ENCODE measurements at regions not wholly inside any gene's neighbourhood (a gene's known extent, or its start where the extent isn't known, plus 50 kb on each side); places are given as distances from the start of the nearest gene placed in this dataset.
"Not testable (repeated sequence)": the region's sequence is repeated elsewhere in the genome, so short reads cannot be mapped to it uniquely, and the experiment has no call there.

DNA sequence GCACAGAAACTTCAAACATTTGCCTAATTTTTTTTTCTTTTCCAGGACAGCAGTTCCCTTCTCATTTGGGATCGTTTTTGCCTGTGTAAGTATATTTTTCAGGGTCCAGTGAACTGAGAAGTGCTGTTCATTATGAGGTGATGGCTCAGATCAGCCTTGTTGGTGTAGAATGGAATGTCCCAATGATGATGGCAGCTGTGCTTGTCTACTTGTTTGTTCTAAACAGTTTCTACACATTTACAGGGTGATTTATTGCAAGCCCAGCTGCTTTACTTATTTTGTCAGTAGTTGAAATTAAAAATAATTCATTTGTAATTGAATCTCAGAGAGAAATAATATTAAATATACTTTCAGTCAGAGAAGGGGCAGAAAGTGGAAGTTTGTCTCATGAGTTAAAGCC, 337.6 kb upstream of the SEMA6A start:
- DNase-seq: no peak

GRCh38 chr5:116911074-116911473, 336.5 kb upstream of the SEMA6A start:
- DNase-seq: no peak

GRCh38 chr5:116908537-116908936, 333.9 kb upstream of the SEMA6A start:
- DNase-seq: no peak

DNA sequence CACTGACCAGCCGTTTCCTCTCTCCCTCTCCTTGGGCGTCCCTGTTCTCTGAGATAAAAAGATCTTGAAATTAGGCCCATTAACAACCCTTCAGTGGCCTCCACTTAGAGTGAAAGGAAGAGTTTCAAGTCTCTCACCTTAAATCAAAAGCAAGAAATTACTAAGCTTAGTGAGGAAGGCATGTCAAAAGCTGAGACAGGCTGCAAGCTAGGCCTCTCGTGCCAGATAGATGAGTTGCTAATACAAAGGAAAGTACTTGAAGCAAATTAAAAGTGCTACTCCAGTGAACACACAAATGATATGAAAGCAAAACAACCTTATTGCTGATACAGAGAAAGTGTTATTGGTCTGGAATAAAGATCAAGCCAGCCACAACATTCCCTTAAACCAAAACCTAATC, 331.3 kb upstream of the SEMA6A start:
- DNase-seq: no peak

- DNase-seq: no peak
Observed at GRCh38 chr5:116900793-116901192, 326.2 kb upstream of the SEMA6A start.

DNA sequence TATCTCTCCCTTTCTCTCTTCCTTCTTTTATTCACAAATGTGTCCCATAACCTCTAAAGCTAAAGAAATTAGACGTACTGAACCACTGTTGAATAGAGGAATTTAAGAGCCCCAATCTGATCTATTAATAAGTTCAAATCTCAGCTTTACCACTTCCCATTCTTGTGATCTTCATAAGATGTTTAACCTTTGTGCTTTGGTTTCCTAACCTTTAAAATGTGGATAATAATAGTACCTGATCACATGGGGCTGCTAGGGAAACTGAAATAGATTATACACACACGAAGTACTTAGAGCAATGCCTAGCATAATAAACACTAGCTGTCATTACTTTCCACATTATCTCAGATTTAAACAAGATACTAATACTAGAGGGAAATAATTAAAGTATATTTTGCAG, 324.3 kb upstream of the SEMA6A start:
- no peak for DNase-seq

DNA sequence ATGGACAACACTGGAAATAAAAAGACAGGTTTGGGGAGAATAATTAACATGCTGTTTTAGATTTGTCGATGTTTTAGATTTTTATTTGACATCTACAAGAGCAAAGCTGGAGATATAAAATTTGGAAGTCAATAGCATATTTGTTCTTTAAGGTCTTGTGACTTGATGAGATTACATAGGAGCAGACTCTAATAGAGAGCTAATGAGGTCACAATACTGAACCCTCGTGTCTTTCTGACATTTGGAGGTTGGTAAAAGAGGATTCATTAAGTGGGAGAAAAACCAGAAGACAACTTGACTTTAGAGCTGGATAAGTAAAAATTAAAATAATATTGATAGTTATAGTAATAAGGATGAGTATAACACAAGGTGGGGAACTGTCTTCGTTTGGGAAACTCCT, 322.7 kb upstream of the SEMA6A start:
- no peak for DNase-seq

DNA sequence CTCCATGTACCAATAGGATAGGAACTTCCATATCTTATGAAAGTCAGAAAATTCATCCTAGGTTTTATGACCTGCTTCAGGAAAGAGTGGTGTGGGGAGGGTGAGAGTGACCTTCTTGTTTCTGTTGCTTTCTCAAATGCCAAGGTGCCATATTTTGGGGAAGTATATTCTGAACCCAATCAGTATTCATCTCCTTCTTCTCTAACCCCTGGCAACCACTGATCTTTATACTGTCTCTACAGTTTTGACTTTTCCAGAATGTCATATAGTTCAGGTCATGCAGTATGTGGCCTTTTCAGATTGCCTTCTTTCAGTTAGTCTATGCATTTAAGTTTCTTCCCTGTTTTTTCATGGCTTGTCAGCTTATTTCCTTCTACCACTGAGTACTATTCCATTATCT, 321.4 kb upstream of the SEMA6A start:
- no peak for DNase-seq

GRCh38 chr5:116892993-116893392, 318.4 kb upstream of the SEMA6A start:
- no peak for DNase-seq

DNA sequence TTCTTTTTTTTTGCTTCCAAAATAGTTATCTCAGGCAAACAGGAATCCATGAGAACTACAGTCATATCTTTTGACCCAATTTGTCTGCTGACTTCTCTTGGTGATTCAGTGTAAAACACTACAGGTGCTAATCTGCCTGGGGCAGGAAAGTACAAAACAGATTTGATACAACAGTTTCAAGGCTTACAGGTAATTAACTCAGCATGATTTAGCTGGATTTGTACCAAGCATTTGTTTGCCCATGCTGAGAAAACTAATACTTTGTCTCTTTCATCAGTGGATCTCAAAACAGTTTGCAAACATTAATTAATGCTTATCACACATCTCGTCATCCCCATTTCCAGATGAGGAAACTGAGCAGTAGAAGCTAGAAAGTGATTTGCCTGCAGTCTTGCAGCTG, 312.5 kb upstream of the SEMA6A start:
- DNase-seq: no peak

GRCh38 chr5:116885825-116886224, 311.2 kb upstream of the SEMA6A start:
- DNase-seq: no peak

GRCh38 chr5:116883875-116884274, 309.3 kb upstream of the SEMA6A start:
- DNase-seq: no peak

- no peak for DNase-seq
Observed at GRCh38 chr5:116881921-116882531, 307.4 kb upstream of the SEMA6A start.

DNA sequence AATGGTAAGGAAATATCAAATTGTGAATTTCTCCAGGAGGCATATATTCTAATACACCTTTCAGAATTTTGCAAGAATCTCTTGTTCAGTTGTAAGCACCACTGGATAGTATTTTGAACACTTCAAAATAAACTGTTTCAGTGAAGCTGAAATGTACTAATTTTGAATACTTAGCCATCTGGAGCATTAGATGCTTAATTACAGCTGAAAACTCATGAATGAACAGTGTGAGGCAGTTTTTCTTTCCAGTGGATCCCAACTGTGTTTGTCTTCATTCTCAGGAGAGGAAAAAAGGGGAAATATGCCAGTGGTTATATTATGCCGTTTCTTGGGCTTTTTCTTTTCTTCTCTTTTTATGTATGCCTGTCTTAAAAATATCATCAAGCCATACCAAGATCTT, 306.0 kb upstream of the SEMA6A start:
- DNase-seq: no peak

DNA sequence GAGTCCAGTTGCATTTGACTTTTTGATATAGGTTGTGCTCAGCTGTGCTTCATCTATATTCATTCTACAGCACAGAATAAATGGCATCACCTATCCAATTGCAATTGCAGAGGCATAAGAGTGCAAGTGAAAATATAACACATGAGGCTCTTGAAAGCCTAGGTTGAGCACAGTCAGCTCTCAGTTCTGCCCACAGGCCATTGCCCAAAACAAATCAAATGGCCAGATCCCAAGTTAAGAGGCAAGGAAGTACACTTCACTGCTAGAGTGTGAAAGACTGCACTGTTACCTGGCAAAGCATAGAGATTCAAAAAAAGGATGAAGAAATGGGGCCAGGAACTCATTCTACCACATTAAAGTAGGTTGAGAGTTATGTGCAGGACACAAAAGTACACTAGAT, 305.5 kb upstream of the SEMA6A start:
- DNase-seq: no peak

- no peak for DNase-seq
Observed at GRCh38 chr5:116876240-116876840, 301.7 kb upstream of the SEMA6A start.

- no peak for DNase-seq
Observed at GRCh38 chr5:116872986-116873385, 298.4 kb upstream of the SEMA6A start.

DNA sequence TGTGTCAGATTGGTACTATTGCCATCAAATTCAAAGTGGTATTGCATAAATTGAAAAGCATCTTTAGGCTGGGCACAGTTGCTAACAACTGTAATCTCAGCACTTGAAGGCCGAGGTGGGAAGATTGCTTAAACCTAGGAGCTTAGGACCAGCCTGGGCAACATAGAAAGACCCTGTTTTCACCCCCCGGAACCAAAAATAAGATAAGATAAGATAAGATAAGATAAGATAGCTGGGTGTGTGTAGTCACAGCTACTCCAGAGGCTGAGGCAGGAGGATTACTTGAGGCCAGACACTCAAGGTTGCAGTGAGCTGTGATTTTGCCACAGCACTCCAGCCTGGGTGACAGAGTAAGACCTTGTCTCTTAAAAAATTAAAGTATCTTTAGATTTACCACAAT, 297.9 kb upstream of the SEMA6A start:
- DNase-seq: no peak

DNA sequence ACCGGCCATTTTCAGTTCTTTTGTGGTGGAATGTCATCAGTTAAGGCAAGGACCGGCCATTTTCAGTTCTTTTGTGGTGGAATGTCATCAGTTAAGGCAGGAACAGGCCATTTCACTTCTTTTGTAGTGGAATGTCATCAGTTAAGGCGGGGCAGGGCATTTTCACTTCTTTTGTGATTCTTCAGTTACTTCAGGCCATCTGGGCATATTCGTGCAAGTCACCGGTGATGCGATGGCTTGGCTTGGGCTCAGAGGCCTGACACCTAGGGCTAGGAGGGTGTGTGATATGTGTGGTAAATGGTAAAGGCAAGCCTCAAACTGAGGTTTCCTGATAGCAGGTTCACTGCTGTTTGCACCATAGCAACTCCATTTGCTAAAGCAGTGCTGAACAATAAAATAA, 293.2 kb upstream of the SEMA6A start:
- DNase-seq: not testable (repeated sequence)

DNA sequence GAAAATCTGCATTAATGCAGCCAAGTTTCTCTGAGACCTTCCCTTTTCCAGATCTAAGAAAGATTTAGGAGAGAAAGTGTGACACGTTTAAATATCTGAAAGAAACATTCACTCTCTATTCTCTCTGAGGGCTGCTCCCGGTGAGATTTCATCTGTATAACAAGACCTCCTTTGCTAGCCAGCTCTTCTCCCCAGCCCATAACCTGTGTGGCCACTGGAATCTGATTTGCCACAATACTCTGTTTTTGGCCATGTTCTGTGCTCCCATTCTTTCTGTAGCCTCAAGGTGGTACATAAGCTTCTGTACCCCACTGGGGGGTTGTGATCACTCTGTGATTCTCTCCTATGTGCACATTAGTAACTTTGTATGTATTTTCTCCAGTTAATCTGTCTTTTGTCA, 291.0 kb upstream of the SEMA6A start:
- DNase-seq: no peak

DNA sequence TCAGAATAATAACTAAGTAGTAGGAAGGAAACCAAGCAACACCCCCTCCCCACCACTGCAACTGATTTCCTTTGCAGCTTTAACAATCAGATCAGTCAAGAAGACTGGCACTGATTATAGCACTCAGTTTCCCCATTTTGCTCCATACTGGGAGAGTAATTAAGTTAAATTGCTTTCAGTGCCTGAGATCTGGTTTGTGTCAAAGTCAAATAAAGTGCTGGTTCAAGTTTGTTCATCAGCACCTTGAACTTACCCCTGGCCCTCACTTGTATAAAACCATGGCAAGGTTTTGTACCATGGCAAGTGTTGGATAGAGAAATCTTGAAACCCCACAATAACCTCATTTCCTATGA, 290.2 kb upstream of the SEMA6A start:
- no peak for DNase-seq

GRCh38 chr5:116864157-116864837, 289.7 kb upstream of the SEMA6A start:
- DNase-seq: no peak

DNA sequence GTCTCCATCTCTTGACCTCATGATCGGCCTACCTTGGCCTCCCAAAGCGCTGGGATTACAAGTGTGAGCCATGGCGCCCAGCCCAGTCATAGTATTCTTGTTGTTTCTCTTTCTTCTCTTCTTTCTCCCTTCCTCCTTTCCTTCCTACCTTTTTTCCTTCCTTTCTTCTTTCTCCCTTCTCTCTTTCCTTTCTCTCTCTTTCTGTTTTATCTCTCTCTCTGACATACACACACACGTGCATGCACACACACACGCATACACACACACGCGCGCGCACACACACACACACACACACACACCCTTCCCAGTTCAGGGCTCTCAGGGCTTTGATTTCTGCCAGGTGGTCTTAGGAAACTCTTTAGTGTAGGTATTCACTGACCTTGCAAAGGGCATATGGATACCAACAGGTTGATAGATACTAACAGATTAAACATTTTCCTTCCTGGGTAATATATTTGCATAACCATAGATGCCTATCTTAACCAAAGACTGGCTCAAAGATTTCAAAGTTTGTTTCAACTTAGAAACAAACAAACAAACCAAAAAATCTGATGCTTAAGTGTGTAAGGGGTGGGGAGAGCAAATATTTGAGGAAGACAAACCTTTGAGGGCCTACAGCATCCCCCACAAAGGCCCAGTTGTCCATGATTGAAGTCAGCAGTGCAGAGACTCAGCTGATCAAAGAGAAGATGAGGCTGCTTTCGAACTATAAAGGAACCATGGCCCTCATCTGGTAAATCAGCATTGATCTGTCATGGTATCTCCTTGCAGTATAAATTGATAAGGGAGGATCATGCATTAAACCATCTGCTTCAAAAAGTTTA, 288.2 kb upstream of the SEMA6A start:
- no peak for DNase-seq

GRCh38 chr5:116861666-116862065, 287.0 kb upstream of the SEMA6A start:
- DNase-seq: no peak

Measured in SHP77 (cell line).